Activated CD4-positive, alpha-beta T cell treated with anti-CD3 and anti-CD28 coated beads, Interleukin-2, amount 10 ng/mL, durations not matched to agents 24 days and 14 days (primary cell): ENCODE measurements at regions not wholly inside any gene's neighbourhood (a gene's known extent, or its start where the extent isn't known, plus 50 kb on each side); places are given as distances from the start of the nearest gene placed in this dataset.

Experiments
- DNase-seq: peaks from one replicate; pipeline ENCODE4 v3.0.0; 2022
- H3K27ac Mint-ChIP-seq: one replicate; pipeline ENCODE4 v1.8.0; 2022; ENCODE audit warnings: mild to moderate bottlenecking, mixed read lengths
- H3K27me3 Mint-ChIP-seq: one replicate; pipeline ENCODE4 v1.8.0; 2022; ENCODE audit warnings: mixed read lengths
- H3K36me3 Mint-ChIP-seq: one replicate; pipeline ENCODE4 v1.8.0; 2022; ENCODE audit warnings: low read depth, mild to moderate bottlenecking, mixed read lengths
- H3K4me1 Mint-ChIP-seq: one replicate; pipeline ENCODE4 v1.8.0; 2021; ENCODE audit warnings: mixed read lengths
- H3K4me3 Mint-ChIP-seq: one replicate; pipeline ENCODE4 v1.8.0; 2022; ENCODE audit warnings: mild to moderate bottlenecking, moderate library complexity, mixed read lengths
- H3K9me3 Mint-ChIP-seq: one replicate; pipeline ENCODE4 v1.8.0; 2021; ENCODE audit warnings: mixed read lengths
- intact Hi-C: fragments of 100-400 bp; cut with micrococcal nuclease; formaldehyde crosslinking; loops from one replicate; pipeline ENCODE4 v1.15.1; 2023

DNA sequence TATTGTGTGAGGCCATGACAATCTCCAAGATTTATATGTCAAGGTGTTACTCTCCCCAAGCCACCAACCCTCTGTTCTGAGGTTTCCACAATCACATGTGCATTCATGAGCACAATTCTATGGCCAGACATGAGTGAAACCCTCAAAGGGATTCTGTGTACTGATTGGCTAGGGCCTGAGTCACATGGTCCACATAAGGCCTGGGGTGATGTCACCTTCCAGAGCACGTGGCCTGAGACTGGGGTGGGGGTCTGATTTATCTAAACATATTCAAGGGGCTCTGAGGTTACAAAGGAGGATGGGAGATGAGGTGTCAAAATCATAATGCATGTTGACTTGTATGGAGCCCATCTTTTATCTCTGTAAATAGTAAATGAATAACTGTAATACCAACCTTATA lies 1369.9 kb upstream of the TMEM132C start:
- no peaks in the 10 kb centered on the region for H3K9me3 Mint-ChIP-seq
- no peaks in the 10 kb centered on the region for H3K27me3 Mint-ChIP-seq
- H3K36me3 Mint-ChIP-seq, result no peaks in the 10 kb centered on the region
- H3K27ac Mint-ChIP-seq, result no peak overlapping the region
- H3K4me1 Mint-ChIP-seq, result no peaks in the 10 kb centered on the region
- H3K4me3 Mint-ChIP-seq, result no peak overlapping the region
- intact Hi-C loops, result no loop called here
- DNase-seq, result no peak

DNA sequence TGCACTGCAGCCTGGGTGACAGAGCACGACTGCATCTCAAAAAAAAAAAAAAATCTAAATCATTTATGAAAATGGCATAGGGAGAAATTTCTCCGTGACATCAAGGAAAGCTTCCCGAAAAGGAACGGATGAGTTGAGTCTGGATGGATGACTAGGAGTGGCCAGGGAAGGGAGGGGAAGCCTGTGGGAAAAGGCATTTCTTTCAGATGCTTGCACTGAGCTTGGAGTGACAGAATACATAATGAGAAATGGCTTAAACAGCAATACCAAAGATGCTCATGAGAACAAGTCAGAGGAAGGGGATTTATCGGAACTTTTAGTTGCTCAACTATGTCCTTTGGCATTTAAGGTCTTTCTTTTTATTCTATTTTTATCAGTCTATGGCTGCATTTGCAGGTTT lies 1369.2 kb upstream of the TMEM132C start:
- no peak for DNase-seq
- Mint-ChIP-seq H3K4me1 (no peaks in the 10 kb centered on the region), H3K27ac (no peak overlapping the region), H3K27me3 (no peaks in the 10 kb centered on the region), H3K36me3 (no peaks in the 10 kb centered on the region), H3K9me3 (no peaks in the 10 kb centered on the region), H3K4me3 (no peak overlapping the region)
- intact Hi-C loops, result no loop called here

DNA sequence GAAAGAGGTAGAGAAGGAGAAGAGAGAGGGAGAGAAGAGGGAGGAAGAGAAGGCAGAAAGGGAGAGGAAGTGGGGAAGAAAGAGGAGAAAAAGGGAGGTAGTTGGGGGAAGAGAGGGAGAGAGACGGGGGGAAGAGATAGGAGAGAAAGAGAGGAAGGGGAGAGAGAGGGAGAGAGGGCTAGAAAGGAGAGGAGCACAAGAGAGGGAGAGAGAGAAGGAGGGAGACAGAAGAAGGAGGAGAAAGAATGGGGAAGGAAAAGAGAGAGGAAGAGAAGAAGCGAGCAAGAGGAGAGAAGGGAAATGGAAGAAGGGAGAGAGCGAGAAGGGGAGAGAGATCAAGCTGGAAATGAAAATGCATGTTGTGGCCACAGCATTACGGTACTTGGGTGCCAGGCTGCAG lies 1368.4 kb upstream of the TMEM132C start:
- Mint-ChIP-seq H3K4me1 (no peaks in the 10 kb centered on the region), H3K27me3 (no peaks in the 10 kb centered on the region), H3K9me3 (no peaks in the 10 kb centered on the region), H3K27ac (no peak overlapping the region), H3K36me3 (no peaks in the 10 kb centered on the region), H3K4me3 (no peak overlapping the region)
- DNase-seq, result no peak
- intact Hi-C loops, result no loop called here

DNA sequence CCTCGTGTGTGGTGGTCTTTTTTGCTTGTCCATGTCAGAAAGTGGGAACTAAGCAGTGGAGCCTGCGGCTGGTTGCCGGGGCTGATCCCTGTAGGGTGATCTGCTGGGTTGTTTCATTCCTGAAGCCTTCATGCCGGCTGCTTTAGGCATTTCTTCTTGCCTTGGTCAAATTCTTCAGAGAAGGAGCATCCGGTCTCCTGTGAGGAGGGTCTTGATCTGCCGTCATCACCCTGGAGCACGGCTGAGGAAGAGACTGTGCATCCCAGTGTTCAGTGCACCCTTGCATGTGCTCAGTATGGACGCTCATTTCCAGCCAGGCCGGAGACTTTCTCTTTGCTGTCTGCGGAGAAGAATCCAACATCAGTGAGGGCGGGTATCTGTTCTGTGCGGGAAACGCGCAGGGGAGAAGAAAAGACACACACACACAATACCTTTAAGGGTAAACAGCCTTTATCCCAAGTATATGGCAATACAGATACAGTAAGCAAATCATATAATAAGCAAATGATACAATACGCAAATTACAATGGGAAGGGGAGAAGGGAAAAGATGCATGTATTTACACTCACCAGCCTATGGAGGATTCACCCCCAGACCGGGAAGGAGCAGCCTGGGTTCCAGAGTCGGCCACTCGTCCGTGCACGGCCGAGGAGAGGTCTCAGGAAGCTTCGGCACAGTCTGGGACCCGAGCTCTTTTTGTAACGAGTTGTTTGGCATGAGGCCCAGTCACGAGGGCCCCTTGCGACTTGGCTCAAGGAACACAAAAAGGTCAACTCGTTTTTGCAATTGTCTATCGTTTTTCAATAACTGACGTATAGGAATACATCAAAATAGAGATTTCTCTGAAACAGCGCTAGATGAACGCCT lies 1366.8 kb upstream of the TMEM132C start:
- Mint-ChIP-seq H3K36me3 (no peaks in the 10 kb centered on the region), H3K4me3 (no peak overlapping the region)
- intact Hi-C loops, result no loop called here

DNA sequence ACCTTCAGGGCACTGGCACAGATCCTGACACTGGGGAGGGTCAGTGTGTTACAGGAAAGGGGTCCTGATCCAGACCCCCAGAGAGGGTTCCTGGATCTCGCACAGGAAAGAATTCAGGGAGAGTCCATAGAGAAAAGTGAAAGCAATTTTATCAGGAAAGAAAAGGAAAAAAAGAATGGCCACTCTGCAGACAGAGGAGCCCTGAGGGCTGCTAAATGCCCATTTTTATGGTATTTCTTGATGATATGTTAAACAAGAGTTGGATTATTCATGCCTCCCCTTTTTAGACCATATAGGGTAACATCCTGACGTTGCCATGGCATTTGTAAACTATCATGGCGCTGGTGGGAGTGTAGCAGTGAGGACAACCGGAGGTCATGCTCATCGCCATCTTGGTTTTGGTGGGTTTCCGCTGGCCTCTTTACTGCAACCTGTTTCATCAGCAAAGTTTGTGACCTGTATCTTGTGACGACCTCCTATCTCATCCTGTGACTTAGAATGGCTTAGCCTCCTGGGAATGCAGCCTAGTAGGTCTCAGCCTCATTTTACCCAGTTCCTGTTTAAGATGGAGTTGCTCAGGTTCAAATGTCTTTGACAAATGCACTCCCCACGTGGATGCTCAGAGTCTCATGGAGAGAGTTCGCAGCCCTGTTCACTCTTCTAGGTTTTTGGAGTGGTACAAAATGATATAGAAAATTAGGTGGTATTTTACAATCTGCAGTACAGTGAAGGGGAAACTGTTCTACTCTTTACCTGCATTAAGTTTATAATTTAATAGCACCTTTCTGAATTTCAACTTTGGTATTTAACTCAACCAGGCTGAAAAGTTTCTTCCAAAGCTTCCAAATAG lies 1363.7 kb upstream of the TMEM132C start:
- no peak for DNase-seq
- H3K9me3 Mint-ChIP-seq, result peaks cover 5% of the 10 kb centered on the region
- intact Hi-C loops, result no loop called here
- no peaks in the 10 kb centered on the region for H3K36me3 Mint-ChIP-seq
- H3K27me3 Mint-ChIP-seq, result no peaks in the 10 kb centered on the region
- H3K4me3 Mint-ChIP-seq, result no peak overlapping the region
- no peaks in the 10 kb centered on the region for H3K4me1 Mint-ChIP-seq
- no peak overlapping the region for H3K27ac Mint-ChIP-seq

More for the DNA sequence above, 1366.8 kb upstream of the TMEM132C start:
- no peaks in the 10 kb centered on the region for H3K27me3 Mint-ChIP-seq
- no peaks in the 10 kb centered on the region for H3K4me1 Mint-ChIP-seq
- DNase-seq, result no peak
- no peak overlapping the region for H3K27ac Mint-ChIP-seq
- H3K9me3 Mint-ChIP-seq, result no peaks in the 10 kb centered on the region

DNA sequence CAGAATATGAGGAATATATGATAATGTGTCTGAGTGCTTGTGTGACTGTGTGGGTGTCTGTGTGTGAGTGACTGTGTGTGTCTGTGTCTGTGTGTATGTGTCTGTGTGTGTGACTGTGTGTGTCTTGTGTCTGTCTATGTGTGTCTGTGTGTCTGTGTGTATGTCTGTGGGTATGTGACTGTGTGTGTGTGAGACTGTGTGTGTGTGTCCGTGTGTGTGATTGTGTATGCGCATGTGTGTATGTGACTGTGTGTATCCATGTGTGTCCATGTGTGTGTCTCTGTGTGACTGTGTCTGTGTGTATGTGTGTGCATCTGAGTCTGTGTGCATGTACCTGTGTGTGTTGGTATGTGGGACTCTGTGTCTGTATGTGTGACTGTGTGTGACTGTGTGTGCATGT lies 1361.2 kb upstream of the TMEM132C start:
- intact Hi-C loops, result no loop called here
- H3K36me3 Mint-ChIP-seq, result no peaks in the 10 kb centered on the region
- peaks cover 5% of the 10 kb centered on the region for H3K9me3 Mint-ChIP-seq
- H3K4me1 Mint-ChIP-seq, result no peaks in the 10 kb centered on the region
- no peak overlapping the region for H3K27ac Mint-ChIP-seq
- H3K4me3 Mint-ChIP-seq, result no peak overlapping the region
- H3K27me3 Mint-ChIP-seq, result no peaks in the 10 kb centered on the region
- no peak for DNase-seq

DNA sequence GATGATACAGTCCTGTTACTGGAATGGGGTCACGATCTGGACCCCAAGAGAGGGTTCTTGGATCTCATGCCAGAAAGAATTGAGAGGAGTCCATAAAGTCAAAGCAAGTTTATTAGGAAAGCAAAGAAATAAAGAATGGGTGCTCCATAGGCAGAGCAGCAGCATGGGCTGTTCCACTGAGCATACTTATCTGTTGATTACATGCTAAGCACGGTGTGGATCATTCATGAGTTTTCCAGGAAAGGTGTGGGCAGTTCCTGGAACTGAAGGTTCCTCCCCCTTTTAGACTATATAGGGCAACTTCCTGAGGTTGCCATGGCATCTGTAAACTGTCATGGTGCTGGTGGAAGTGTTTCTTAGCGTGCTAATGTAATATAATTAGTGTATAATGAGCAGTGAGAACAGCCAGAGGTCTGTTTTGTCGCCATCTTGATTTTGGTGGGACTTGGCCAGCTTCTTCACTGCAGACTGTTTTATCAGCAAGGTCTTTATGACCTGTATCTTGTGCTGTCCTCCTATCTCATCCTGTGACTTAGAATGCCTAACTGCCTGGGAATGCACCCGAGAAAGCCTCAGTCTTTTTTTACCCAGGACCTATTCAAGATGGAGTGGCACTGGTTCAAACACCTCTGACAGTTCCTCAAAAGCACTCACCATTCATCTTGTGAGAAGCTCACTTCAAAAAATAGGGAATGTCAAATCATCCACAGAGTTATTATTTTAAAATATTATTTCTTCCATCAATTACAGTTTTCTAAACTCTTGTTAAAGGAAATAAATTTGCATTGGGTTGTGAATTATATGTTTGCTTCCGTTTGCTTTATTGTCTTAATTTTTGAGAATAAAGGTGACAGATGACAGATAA lies 1358.8 kb upstream of the TMEM132C start:
- intact Hi-C loops, result no loop called here

DNA sequence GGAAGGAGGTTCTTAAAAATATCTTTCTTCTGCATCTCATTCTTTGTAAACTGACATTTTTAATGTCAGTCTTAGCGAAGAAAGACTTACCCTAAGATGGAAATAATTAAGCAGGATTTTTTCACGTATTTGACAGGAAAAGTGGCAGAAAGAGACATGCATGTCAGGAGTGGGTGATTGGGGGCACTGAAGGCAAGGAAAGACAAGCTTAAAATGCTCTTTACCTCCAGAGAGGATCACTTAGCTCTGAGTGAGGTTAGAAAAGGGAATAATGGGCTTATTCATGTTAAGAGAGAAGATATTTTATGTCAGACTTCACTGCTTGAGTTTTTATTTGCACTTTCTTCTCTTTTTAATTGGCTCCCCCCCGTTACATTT lies 1358.2 kb upstream of the TMEM132C start:
- no peaks in the 10 kb centered on the region for H3K4me1 Mint-ChIP-seq
- no peaks in the 10 kb centered on the region for H3K36me3 Mint-ChIP-seq
- H3K9me3 Mint-ChIP-seq, result peaks cover 5% of the 10 kb centered on the region
- H3K27me3 Mint-ChIP-seq, result no peaks in the 10 kb centered on the region
- no peak for DNase-seq
- intact Hi-C loops, result no loop called here
- H3K27ac Mint-ChIP-seq, result no peak overlapping the region
- H3K4me3 Mint-ChIP-seq, result no peak overlapping the region

More for the DNA sequence above, 1358.8 kb upstream of the TMEM132C start:
- no peak for DNase-seq
- Mint-ChIP-seq H3K27ac (no peak overlapping the region), H3K27me3 (no peaks in the 10 kb centered on the region), H3K36me3 (no peaks in the 10 kb centered on the region), H3K4me1 (no peaks in the 10 kb centered on the region), H3K9me3 (peaks cover 5% of the 10 kb centered on the region), H3K4me3 (no peak overlapping the region)

DNA sequence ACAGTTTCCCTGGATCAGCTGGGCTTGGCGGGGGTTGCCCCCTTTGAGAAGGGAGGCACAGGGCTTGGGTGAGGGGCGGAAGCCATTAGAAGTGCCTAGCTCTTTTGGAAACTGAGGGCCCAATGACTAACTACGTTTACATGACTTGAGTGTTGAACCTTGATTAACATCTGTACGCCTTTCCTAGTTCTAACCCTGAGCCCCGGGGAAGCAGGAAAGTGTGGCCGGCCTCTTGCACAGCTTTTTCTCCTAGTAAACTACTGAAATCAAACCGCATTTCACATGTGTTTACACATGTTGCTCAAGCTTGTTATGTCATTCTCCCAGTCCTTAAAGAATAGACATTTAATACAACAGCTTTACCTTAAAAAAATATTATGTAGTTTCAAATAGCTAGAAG lies 1356.4 kb upstream of the TMEM132C start:
- Mint-ChIP-seq H3K4me1 (no peaks in the 10 kb centered on the region), H3K4me3 (no peak overlapping the region), H3K27ac (no peak overlapping the region)

DNA sequence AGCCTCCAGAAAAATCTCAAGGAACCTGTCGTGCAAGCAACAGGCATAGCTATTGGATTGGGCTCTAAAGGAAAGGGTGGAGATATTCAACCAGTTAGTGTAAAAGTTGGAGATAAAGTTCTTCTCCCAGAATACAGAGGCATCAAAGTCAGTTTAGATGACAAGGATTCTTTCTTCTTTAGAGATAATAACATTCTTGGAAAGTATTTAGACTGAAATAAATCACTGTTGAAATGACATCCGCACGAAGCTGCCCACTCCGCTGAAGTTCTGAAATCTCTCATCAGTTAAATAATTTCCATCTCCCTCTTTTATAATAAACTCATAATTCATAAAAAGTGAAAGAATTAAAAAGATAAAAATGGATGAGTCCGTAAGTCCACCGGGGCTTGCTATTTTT lies 1354.9 kb upstream of the TMEM132C start:
- intact Hi-C loops, result no loop called here
- Mint-ChIP-seq H3K27ac (no peak overlapping the region), H3K9me3 (no peaks in the 10 kb centered on the region), H3K27me3 (no peaks in the 10 kb centered on the region), H3K36me3 (no peaks in the 10 kb centered on the region), H3K4me1 (no peaks in the 10 kb centered on the region), H3K4me3 (no peak overlapping the region)
- DNase-seq, result no peak

More for the DNA sequence above, 1356.4 kb upstream of the TMEM132C start:
- DNase-seq, result no peak
- Mint-ChIP-seq H3K27me3 (no peaks in the 10 kb centered on the region), H3K36me3 (no peaks in the 10 kb centered on the region), H3K9me3 (peaks cover 3% of the 10 kb centered on the region)
- intact Hi-C loops, result no loop called here

DNA sequence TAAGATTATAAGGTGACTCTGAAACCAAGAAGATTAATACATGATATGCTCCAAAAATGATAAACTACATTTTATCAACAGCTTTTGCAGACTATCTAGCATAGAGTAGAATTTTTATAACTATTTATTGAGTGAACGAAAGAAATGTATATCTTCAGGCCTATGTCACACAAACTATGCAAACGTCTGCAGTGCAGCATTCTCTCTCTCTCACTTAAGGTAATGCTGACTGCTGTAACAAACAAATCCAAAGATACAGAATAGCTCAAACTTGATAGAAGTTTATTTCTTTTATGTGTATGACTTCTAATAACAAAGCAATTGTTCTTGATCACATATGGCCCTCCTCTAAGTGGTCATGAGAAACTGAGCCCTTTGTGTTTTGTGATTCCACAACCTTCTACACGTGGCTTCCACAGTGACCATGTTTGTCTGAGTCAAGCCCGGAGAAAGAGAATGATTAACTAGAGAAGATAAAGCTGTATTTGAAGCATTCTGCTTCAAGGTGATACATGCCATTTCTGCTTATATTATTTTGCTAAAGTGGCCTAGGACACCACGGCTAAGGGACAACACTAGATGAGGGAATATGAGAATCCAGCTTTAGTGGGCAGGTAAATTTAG lies 1352.7 kb upstream of the TMEM132C start:
- Mint-ChIP-seq H3K36me3 (no peaks in the 10 kb centered on the region), H3K4me3 (no peak overlapping the region), H3K9me3 (peaks cover 4% of the 10 kb centered on the region), H3K27ac (no peak overlapping the region), H3K4me1 (no peaks in the 10 kb centered on the region), H3K27me3 (no peaks in the 10 kb centered on the region)
- intact Hi-C loops, result no loop called here
- no peak for DNase-seq

DNA sequence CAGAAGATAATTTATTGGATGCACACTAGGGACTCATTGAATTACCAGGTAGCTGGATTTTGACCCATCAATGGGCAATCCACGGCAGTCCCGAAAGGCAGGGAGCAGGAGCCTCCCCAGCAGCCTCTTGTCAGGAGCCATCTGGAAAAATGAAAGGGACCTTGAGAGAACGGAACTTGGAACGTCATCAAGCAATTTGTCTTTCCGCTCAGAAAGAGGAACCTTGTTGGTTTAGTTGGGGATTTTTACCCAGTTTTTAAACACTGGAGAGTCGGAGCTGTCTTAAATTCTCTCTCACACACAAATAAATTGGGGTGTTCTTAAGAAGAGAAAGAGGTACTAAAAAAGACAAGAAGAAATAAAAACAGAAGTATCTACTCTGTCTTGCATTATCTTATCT lies 1351.7 kb upstream of the TMEM132C start:
- no peaks in the 10 kb centered on the region for H3K27me3 Mint-ChIP-seq
- no peak overlapping the region for H3K27ac Mint-ChIP-seq
- no peaks in the 10 kb centered on the region for H3K36me3 Mint-ChIP-seq
- H3K4me1 Mint-ChIP-seq, result no peaks in the 10 kb centered on the region
- intact Hi-C loops, result no loop called here
- DNase-seq, result no peak
- peaks cover 4% of the 10 kb centered on the region for H3K9me3 Mint-ChIP-seq
- H3K4me3 Mint-ChIP-seq, result no peak overlapping the region

DNA sequence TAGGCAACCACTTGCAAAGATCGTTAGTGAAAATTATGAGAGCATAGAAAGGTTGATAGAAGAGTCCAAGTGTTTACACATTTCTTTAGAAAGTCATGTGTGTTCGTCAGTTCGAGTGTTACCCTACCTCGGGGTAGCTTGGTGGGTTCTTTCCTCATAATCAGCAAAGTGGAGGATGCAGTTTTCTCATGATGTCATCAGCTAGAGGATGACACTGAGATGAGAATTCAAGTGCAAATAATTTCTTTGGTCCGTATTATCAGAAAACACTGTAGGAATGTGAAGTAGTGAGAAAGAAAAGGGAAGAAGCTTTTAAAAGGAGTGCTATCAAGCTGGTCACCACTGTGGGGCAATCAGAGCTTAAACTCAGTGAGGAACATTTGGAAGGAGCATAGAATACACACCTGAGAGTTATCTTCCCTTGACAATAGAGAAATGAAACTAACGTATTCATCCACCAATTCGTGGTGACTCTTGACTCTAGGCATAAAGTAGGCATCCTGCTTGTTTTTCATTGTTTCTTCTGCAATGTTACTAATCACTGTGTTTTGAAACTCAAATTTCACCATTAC lies 1340.9 kb upstream of the TMEM132C start:
- Mint-ChIP-seq H3K36me3 (no peaks in the 10 kb centered on the region), H3K9me3 (no peaks in the 10 kb centered on the region), H3K4me1 (no peaks in the 10 kb centered on the region), H3K27ac (no peak overlapping the region), H3K27me3 (no peaks in the 10 kb centered on the region), H3K4me3 (no peak overlapping the region)
- no peak for DNase-seq
- intact Hi-C loops, result no loop called here
